Liver (tissue), 8 donors: ENCODE measurements at regions not wholly inside any gene's neighbourhood (a gene's known extent, or its start where the extent isn't known, plus 50 kb on each side); places are given as distances from the start of the nearest gene placed in this dataset.
A peak's percentile ranks its signal among the peaks of the same experiment; 100 is the strongest.

ENCODE experiments used
- DNase-seq: peaks from one replicate; pipeline ENCODE4 v3.0.0-alpha.2; 2017; ENCODE audit warnings: low spot score
- H3K27ac ChIP-seq, 2 donors: one replicate each; pipeline ENCODE4 v1.7.0; 2013; ENCODE audit warnings: inconsistent platforms in 2 of 2, low read length in 2 of 2, control low read depth in 1 of 2, low read depth in 1 of 2, mild to moderate bottlenecking in 1 of 2
- H3K27me3 ChIP-seq, 4 donors: one replicate each; pipeline versions ENCODE4 v1.6.1 to v1.7.0; 2013; ENCODE audit warnings: low read length in 3 of 4, inconsistent platforms in 1 of 4, mild to moderate bottlenecking in 1 of 4, moderate library complexity in 1 of 4; ENCODE audit not compliant: control insufficient read depth in 4 of 4, insufficient read depth in 4 of 4
- H3K36me3 ChIP-seq, 4 donors: one replicate each; pipeline versions ENCODE4 v1.6.1 to v1.7.0; 2013; ENCODE audit warnings: low read length in 3 of 4, mild to moderate bottlenecking in 3 of 4, low read depth in 1 of 4, moderate library complexity in 1 of 4; ENCODE audit not compliant: control insufficient read depth in 4 of 4, insufficient read depth in 3 of 4
- H3K4me1 ChIP-seq, 4 donors: one replicate each; pipeline versions ENCODE4 v1.6.1 to v1.7.0; 2013; ENCODE audit warnings: low read length in 3 of 4, mild to moderate bottlenecking in 3 of 4, moderate library complexity in 1 of 4; ENCODE audit not compliant: control insufficient read depth in 4 of 4, insufficient read depth in 4 of 4
- H3K4me3 ChIP-seq, 3 donors: one replicate each; pipeline versions ENCODE4 v1.6.1 to v1.7.0; 2013; ENCODE audit warnings: low read length in 3 of 3, control low read depth in 1 of 3, low read depth in 1 of 3, mild to moderate bottlenecking in 1 of 3
- H3K9ac ChIP-seq, 2 donors: one replicate each; pipeline ENCODE4 v1.7.0; 2013; ENCODE audit warnings: low read length in 2 of 2, mild to moderate bottlenecking in 2 of 2, moderate library complexity in 2 of 2, control low read depth in 1 of 2, low read depth in 1 of 2
- H3K9me3 ChIP-seq, 4 donors: one replicate each; pipeline versions ENCODE4 v1.6.1 to v1.7.0; 2013; ENCODE audit warnings: low read length in 3 of 4; ENCODE audit not compliant: control insufficient read depth in 4 of 4
- ATF3 ChIP-seq: IDR thresholded peaks from 2 replicates; pipeline ENCODE4 v1.6.1; 2016; ENCODE audit warnings: antibody characterized with exemption
- CTCF ChIP-seq: fragments of 150-350 bp; IDR thresholded peaks from 2 replicates; pipeline ENCODE4 v1.5.1; 2017; ENCODE audit warnings: improper control_type of control experiment, low read depth, low read length; ENCODE audit not compliant: missing input control
- GABPA ChIP-seq, 2 donors: IDR thresholded peaks in 1 of 2; conservative IDR thresholded peaks in 1 of 2; 2 replicates each; pipeline ENCODE4 v1.6.1; 2016; ENCODE audit warnings: antibody characterized with exemption in 2 of 2, mild to moderate bottlenecking in 1 of 2, moderate library complexity in 1 of 2
- HNF4A ChIP-seq, 2 donors: conservative IDR thresholded peaks; 2 replicates each; pipeline ENCODE4 v1.6.1; 2016; ENCODE audit warnings: antibody characterized with exemption in 2 of 2, mild to moderate bottlenecking in 2 of 2
- NR2F2 ChIP-seq: IDR thresholded peaks from 2 replicates; pipeline ENCODE4 v1.6.1; 2016; ENCODE audit warnings: antibody characterized with exemption
- RAD21 ChIP-seq, 2 donors: IDR thresholded peaks; 2 replicates each; pipeline ENCODE4 v1.6.1; 2016; ENCODE audit warnings: antibody characterized with exemption in 2 of 2, mild to moderate bottlenecking in 2 of 2
- REST ChIP-seq: IDR thresholded peaks from 2 replicates; pipeline ENCODE4 v1.6.1; 2016; ENCODE audit warnings: antibody characterized with exemption, mild to moderate bottlenecking
- RXRA ChIP-seq, 2 donors: IDR thresholded peaks; 2 replicates each; pipeline ENCODE4 v1.6.1; 2017 to 2018; ENCODE audit warnings: antibody characterized with exemption in 2 of 2, mild to moderate bottlenecking in 1 of 2
- TAF1 ChIP-seq: conservative IDR thresholded peaks from 2 replicates; pipeline ENCODE4 v1.6.1; 2016; ENCODE audit warnings: antibody characterized with exemption, mild to moderate bottlenecking
- YY1 ChIP-seq: IDR thresholded peaks from 2 replicates; pipeline ENCODE4 v1.6.1; 2016; ENCODE audit warnings: antibody characterized with exemption, mild to moderate bottlenecking
- ZBTB33 ChIP-seq: IDR thresholded peaks from 2 replicates; pipeline ENCODE4 v1.6.1; 2016; ENCODE audit warnings: antibody characterized with exemption
- WGBS: extraction: QIAGEN DNeasy Blood & Tissue Kit; methylation state at CpG from one replicate; pipeline ENCODE4 v1.1.7; 2013; 5-methylcytosine and 5-hydroxymethylcytosine counted together
- donor health status: healthy.
- donor health status: healthy.
- donor health status: healthy.
- donor health status: healthy.
- donor health status: healthy.

GRCh38 chr16:80369138-80369958 lies 171.4 kb upstream of the DYNLRB2 start:
- Histone ChIP-seq H3K27me3 (no peaks in the 10 kb centered on the region), H3K36me3 (no peaks in the 10 kb centered on the region), H3K27ac (no peak overlapping the region), H3K4me1 (no peaks in the 10 kb centered on the region), H3K9me3 (peaks cover 0 to 3% (median 0%) of the 10 kb centered on the region in 4 donors), H3K9ac (no peak overlapping the region), H3K4me3 (no peak overlapping the region)
- WGBS: 80% methylated on average over 7 of the region's 7 CpGs
- TF ChIP-seq CTCF: peak; percentile 16
- peak; percentile 64 to 74 for TF ChIP-seq RAD21 (IDR thresholded peaks at IDR 0.05)
- TF ChIP-seq TAF1: no peak
- DNase-seq: no peak

GRCh38 chr16:80367037-80367658 lies 173.6 kb upstream of the DYNLRB2 start:
- WGBS: 29% methylated on average over 2 of the region's 2 CpGs
- Histone ChIP-seq H3K36me3 (no peaks in the 10 kb centered on the region), H3K4me1 (no peaks in the 10 kb centered on the region), H3K9ac (no peak overlapping the region), H3K4me3 (no peak overlapping the region), H3K27ac (no peak overlapping the region), H3K27me3 (no peaks in the 10 kb centered on the region), H3K9me3 (no peaks in the 10 kb centered on the region)
- no peak for DNase-seq
- TF ChIP-seq RXRA (IDR thresholded peaks at IDR 0.05) (peak in 1 of 2 donors; percentile 8), HNF4A (conservative IDR thresholded peaks at IDR 0.05) (peak in 1 of 2 donors; percentile 19), YY1 (peak; percentile 20), CTCF (peak; percentile 26), NR2F2 (no peak), ATF3 (no peak)

- no peaks in the 10 kb centered on the region for H3K9me3 ChIP-seq
- DNase-seq: no peak
- no peak overlapping the region for H3K27ac ChIP-seq
- no peaks in the 10 kb centered on the region for H3K36me3 ChIP-seq
- WGBS: 92% methylated on average over 10 of the region's 10 CpGs
- H3K27me3 ChIP-seq: no peaks in the 10 kb centered on the region
- H3K4me1 ChIP-seq: no peaks in the 10 kb centered on the region
- no peak overlapping the region for H3K9ac ChIP-seq
- no peak overlapping the region for H3K4me3 ChIP-seq
- TF ChIP-seq ZBTB33 (no peak), REST (no peak), RXRA (IDR thresholded peaks at IDR 0.05) (no peak), GABPA (IDR thresholded peaks at IDR 0.05 in 1 of 2, conservative IDR thresholded peaks at IDR 0.05 in 1 of 2) (no peak), CTCF (no peak), NR2F2 (no peak)
Measured at GRCh38 chr16:80366023-80366422, 174.8 kb upstream of the DYNLRB2 start.
